AG08395 (cell line): ENCODE measurements at regions not wholly inside any gene's neighbourhood (a gene's known extent, or its start where the extent isn't known, plus 50 kb on each side); places are given as distances from the start of the nearest gene placed in this dataset.

ENCODE experiments used
- DNase-seq: peaks from one replicate; pipeline ENCODE4 v3.0.0; 2012; ENCODE audit warnings: mixed read lengths, low spot score

- DNase-seq, result no peak
These were observed 478.9 kb upstream of the PSMD7 start for GRCh38 chr16:73817526-73818324.

GRCh38 chr16:73813527-73813926, 483.1 kb upstream of the PSMD7 start:
- no peak for DNase-seq

GRCh38 chr16:73804456-73804855, 492.2 kb upstream of the PSMD7 start:
- no peak for DNase-seq

GRCh38 chr16:73798471-73798870, 498.1 kb upstream of the PSMD7 start:
- no peak for DNase-seq

GRCh38 chr16:73797115-73797514, 499.5 kb upstream of the PSMD7 start:
- DNase-seq, result no peak

- no peak for DNase-seq
These were observed 500.4 kb upstream of the PSMD7 start for GRCh38 chr16:73796241-73796640.

GRCh38 chr16:73794994-73795393, 501.6 kb upstream of the PSMD7 start:
- DNase-seq, result no peak

GRCh38 chr16:73793871-73794437, 502.7 kb upstream of the PSMD7 start:
- no peak for DNase-seq

- no peak for DNase-seq
These were observed 503.4 kb upstream of the PSMD7 start for GRCh38 chr16:73793260-73793659.

GRCh38 chr16:73792199-73793020, 504.2 kb upstream of the PSMD7 start:
- no peak for DNase-seq

GRCh38 chr16:73781297-73781696, 515.3 kb upstream of the PSMD7 start:
- DNase-seq, result no peak

- DNase-seq, result no peak
These were observed 517.7 kb upstream of the PSMD7 start for GRCh38 chr16:73778887-73779286.

- no peak for DNase-seq
These were observed 520.7 kb upstream of the PSMD7 start for GRCh38 chr16:73775841-73776388.

- no peak for DNase-seq
These were observed 525.2 kb upstream of the PSMD7 start for GRCh38 chr16:73771196-73772064.

GRCh38 chr16:73768786-73769203, 527.8 kb upstream of the PSMD7 start:
- DNase-seq, result no peak

GRCh38 chr16:73764321-73764720, 532.3 kb upstream of the PSMD7 start:
- no peak for DNase-seq

- DNase-seq, result no peak
These were observed 540.1 kb upstream of the PSMD7 start for GRCh38 chr16:73756289-73757178.

GRCh38 chr16:73753931-73754330, 542.7 kb upstream of the PSMD7 start:
- DNase-seq, result no peak

- no peak for DNase-seq
These were observed 546.0 kb upstream of the PSMD7 start for GRCh38 chr16:73750639-73751038.

- no peak for DNase-seq
These were observed 549.3 kb upstream of the PSMD7 start for GRCh38 chr16:73747328-73747727.

GRCh38 chr16:73746554-73746953, 550.1 kb upstream of the PSMD7 start:
- no peak for DNase-seq
